Globus pallidus (tissue), 1 donor: ENCODE measurements at regions not wholly inside any gene's neighbourhood (a gene's known extent, or its start where the extent isn't known, plus 50 kb on each side); places are given as distances from the start of the nearest gene placed in this dataset.
"Not testable (repeated sequence)": the region's sequence is repeated elsewhere in the genome, so short reads cannot be mapped to it uniquely, and the experiment has no call there.

Experiments
- DNase-seq: peaks from one replicate; pipeline ENCODE4 v3.0.0-alpha.2; 2015; ENCODE audit warnings: low spot score

DNA sequence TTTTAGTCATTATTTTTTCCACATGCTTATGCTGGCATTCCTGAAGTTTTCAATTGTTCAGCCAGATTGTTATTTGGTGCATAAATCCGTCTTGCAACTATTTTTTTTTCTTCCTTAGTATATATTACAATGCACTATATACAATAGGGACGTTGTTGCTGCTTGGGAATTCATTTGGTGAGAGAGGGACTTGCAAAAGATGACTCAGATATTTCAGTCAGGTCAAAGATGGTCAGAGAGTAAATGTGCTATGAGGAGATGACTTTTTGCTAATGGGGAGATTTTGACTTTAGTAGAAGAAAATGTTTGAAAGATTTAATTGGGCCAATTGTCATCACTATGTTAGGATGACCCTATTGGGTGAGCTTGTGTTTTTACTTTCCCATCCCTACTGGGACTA lies 348.4 kb upstream of the MTPN start:
- DNase-seq: no peak

- DNase-seq: no peak
Measured at GRCh38 chr7:136325027-136325426, 347.9 kb upstream of the MTPN start.

DNA sequence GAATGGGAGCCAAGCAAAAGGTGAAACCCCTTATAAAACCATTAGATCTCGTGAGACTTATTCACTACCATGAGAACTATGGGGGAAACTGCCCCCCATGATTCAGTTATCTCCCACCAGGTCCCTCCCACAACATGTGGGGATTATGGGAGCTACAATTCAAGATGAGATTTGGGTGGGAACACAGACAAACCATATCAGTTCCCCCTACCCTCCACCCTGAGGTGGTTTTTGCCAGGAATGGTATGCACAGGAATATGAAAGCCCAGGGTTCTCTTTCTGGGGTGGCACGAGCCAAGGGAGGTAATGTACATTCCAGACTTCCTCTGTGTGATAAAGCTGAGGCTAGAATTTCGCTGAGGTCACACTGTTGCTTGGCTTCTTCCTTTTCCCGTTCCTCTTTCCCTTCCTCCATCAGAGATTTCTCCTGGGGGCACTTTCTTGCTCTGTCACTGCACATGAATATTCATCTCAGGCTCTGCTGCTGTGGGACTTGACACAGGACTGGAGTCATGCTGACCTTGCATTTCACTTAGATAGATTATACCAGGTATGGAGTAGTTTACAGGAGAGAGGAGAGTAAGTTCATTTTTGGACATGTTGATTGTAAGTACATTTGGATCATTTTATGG lies 347.0 kb upstream of the MTPN start:
- DNase-seq: no peak

DNA sequence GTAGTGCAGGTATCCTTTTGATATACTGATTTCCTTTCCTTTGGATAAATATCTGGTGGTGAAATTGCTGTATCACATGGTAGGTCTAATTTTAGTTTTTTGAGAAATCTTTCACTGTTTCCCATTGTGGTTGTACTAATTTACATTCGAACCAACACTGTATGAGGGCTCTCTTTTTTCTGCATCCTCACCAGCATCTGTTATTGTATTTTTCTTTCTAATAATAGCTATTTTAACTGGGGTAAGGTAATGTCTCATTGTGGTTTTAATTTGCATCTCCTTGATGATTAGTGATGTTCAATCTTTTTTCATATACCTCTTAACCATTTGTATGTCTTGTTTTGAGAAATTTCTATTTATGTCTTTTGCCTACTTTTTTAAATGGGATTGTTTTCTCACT lies 335.4 kb upstream of the MTPN start:
- no peak for DNase-seq

GRCh38 chr7:136309407-136309806 lies 332.2 kb upstream of the MTPN start:
- no peak for DNase-seq

- no peak for DNase-seq
Measured at GRCh38 chr7:136308230-136308629, 331.1 kb upstream of the MTPN start.

DNA sequence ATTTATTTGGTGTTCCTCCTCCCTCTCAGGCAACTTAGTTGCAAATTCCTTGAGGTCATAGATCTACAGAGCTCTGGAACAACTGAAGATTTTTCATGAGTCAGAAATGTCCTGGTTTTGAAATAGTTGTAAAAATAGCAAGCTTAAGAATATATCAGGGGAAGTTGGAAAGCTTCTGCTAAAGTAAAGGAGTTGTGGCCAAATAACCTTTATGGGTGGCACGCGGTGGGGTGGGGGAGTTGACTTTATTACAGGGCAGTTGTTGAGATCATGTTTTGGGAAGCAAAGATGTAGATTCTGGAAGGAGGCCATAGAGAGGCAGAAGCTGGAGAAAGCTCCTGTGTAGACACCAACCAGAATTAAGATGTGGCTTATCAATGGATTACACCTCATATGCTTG lies 326.0 kb upstream of the MTPN start:
- DNase-seq: no peak

GRCh38 chr7:136302049-136302448 lies 324.9 kb upstream of the MTPN start:
- no peak for DNase-seq

GRCh38 chr7:136294977-136295376 lies 317.8 kb upstream of the MTPN start:
- DNase-seq: no peak

DNA sequence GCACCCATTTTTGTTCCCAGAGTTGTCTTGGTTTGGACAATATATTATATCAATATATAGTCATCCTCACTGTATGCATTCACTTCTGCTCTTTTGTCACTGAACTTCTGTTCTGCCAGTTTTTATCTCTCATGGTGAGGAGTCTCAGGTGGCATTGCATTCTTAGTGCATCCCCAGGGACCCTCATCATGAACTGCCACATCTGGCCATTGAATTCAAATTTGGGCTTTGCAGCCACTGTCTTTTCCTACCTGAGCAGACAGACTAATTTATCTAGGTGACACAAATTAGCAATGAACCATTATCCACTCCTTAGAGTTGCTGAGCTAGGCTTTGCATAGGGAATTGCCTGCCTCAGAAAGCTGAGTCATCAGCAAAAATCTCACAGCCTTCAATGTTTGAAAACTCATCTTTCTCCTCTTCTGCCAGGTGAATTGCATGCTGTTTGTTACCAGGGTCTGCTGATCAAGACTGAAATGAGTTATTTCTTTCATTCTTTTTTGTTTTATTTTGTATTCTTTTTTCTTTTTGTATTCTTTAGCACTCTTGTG lies 316.8 kb upstream of the MTPN start:
- DNase-seq: no peak

DNA sequence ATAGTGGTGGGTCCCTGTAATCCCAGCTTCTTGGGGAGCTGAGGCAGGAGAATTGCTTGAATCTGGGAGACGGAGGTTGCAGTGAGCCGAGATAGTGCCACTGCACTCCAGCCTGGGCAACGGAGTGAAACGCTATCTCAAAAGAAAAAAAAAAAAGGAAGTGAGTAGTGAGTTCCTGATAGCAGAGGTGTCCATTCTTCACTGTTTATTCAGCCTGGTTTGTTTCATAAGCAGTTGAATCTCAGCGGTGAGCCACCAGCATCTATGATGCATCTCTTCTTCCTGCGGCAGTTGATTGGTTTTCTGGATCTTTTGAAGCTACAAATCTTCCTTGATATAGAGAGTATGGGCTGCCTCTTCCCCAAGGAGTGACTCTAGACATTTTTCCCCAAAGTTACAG lies 316.1 kb upstream of the MTPN start:
- no peak for DNase-seq

DNA sequence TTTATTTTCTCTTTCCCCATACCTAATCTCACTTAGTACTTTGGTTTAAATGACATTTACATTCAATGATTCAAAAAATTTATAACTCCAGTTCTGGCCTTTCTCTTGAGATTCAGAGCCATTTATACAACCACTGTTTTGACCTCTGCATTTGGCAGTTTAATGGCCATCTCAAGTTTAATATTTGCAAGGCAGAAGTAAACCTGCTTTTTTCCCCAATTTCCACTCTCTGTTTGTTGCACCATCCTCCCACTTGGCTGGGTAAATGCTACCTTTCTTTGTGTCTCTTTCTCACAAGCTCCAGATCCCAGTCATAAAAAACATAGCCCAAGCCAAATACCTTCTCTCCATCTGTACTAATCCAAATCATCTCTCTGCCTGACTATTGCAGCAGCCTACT lies 315.2 kb upstream of the MTPN start:
- DNase-seq: no peak

DNA sequence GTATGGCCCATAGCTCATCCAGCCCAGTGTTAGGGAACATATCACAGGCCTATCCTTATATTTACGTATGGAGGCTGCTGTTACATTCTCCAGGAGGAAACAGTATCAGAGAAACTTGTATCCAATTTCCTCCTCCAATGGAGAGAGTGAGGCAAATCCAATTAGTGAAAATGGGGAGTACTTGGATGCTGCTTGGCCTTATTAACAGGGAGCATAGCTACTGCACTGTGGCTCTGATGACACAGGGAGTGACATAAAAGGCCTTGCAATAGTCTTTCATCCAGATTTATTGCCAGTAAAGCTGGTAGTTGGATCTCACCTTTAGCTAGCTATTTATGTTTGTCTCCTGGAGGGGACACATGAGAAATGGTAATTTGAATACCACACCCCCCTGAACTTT lies 313.2 kb upstream of the MTPN start:
- no peak for DNase-seq

- DNase-seq: no peak
Measured at GRCh38 chr7:136278057-136278456, 300.9 kb upstream of the MTPN start.

DNA sequence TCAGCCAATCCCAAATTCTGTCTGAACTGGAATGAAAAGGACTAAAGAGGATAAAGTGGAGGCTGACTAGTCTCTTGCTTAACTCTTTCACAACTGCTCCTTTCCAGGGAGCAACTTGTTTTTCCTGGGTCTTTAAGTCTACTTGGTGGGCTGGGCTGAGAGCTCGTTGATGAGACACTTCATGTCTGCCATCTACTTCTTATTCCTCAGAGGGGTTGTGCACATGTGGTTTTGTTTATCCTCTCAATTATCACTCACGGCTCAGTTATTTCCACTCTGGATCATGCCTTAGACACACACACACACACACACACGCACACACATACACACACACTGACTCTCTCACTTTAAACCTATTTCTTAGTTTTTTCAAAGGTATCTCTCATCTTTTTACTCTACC lies 298.6 kb upstream of the MTPN start:
- no peak for DNase-seq

DNA sequence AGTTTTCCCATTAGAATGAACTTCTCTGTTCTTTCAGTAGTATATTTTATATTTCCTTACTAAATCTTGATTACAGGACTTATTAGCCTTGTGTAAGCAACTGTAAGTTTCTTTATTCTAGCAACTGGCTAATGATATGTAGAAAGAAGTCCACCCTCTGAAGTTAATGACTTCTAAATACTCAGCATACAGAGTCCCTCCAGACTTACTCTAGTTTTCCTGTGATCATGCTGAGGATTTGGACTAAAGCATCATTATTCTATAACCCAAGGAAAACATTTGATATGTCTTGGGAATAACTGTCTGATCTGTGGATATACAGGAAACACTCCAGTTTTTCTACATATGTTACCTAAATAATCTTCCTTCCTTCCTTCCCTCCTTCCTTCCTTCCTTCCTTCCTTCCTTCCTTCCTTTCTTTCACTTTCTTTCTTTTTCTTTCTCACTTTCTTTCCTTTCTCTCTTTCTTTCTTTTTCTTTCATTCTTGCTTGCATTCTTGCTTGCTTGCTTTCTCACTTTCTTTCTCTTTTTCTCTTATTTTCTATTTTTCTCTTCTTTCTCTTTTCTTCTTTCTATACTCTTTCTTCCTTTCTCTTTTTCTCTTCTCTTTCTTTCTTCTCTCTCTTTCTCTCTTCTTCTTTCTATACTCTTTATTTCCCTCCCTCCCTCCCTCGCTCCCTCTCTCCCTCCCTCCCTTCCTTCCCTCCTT lies 297.6 kb upstream of the MTPN start:
- no peak for DNase-seq

DNA sequence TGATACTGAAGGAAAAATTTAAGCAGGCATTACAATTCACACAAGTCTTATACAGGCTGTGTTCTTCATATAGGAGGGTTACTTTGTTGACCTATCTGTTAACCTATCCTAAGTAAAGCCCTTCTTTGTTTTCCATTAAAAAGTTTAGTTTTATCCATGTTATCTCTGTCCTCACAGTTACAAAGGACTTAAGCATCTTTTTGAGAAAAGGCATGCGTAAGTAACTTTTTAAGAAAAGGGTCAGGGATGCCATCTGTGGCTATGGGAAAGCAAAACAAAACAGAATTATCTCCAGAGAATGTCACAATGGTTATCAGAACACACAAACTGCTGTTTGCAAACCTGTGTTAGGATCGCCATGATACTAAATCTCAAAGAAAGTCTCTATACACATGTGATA lies 295.8 kb upstream of the MTPN start:
- no peak for DNase-seq

- DNase-seq: no peak
Measured at GRCh38 chr7:136267822-136268221, 290.7 kb upstream of the MTPN start.

DNA sequence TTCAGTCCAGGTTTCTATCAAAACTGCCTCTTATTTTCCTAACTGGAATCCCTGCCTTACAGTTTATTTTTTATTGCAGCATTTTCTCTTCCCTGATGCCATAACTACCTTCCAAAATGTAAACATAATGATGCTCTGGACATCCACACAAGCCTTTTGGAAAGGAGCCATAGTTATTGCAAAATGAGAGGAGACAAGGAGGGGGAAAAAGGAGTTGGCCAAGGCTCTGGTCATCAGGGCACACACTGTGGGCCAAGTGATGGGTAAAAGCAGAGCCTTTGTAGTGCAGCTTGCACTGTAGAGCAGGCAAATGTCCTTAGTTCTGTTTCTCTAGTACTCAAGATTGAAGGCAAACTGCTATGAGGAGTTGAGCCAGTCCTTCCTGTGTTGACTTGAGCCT lies 289.3 kb upstream of the MTPN start:
- no peak for DNase-seq

DNA sequence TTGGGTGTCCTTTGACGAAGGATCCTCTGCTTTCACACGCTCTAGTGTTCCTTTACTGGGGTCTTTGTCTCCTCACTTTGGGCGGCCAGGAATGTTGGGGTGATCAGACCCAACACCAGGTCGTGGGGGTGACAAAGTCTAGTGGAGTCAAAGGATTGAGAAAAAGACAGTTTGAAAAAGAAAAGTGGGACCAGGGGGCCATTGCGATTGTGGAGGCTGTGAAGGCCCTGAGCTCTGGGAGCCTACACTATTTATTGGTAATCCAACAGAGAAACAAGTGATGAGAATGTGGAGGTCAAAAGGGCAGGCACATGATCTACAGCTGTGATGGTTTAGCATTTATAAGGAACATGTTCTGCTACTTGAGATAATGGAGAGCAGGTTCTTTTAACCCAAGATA lies 287.1 kb upstream of the MTPN start:
- not testable (repeated sequence) for DNase-seq

- not testable (repeated sequence) for DNase-seq
Measured at GRCh38 chr7:136263112-136263860, 286.1 kb upstream of the MTPN start.

DNA sequence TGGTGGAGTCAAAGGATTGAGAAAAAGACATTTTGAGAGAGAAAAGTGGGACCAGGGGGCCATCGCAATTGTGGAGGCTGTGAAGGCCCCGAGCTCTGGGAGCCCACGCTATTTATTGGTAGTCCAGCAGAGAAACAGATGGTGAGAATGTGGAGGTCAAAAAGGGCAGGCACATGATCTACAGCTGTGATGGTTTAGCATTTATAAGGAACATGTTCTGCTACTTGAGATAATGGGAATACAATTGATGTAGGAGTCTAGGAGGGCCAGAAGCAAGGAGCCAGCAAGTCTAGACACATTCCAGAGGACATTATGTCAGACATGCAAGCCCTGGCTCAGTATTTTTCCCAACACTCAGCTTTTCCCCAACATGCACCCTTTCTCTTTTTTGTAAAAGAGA lies 283.4 kb upstream of the MTPN start:
- not testable (repeated sequence) for DNase-seq

GRCh38 chr7:136259074-136259473 lies 281.9 kb upstream of the MTPN start:
- no peak for DNase-seq
